ENCODE measurements at regions not wholly inside any gene's neighbourhood (a gene's known extent, or its start where the extent isn't known, plus 50 kb on each side); places are given as distances from the start of the nearest gene placed in this dataset.
"Not testable (repeated sequence)": the region's sequence is repeated elsewhere in the genome, so short reads cannot be mapped to it uniquely, and the experiment has no call there.

GRCh38 chr1:95167503-95167902 is 50.3 kb downstream of the TLCD4 start:
- not testable (repeated sequence) for H3K4me3 ChIP-seq (ENCODE audit: insufficient read depth, low read depth, low read length); H3K27me3 ChIP-seq (ENCODE audit: control insufficient read depth, insufficient read depth, low read length); H3K36me3 ChIP-seq (replicated peaks; ENCODE audit: control insufficient read depth, insufficient read depth, low read length); DNase-seq

- H3K27me3 ChIP-seq (ENCODE audit: control insufficient read depth, insufficient read depth, low read length): no peaks in the 10 kb centered on the region
- no peaks in the 10 kb centered on the region for H3K36me3 ChIP-seq (replicated peaks; ENCODE audit: control insufficient read depth, insufficient read depth, low read length)
- DNase-seq: no peak
- no peak overlapping the region for H3K4me3 ChIP-seq (ENCODE audit: insufficient read depth, low read depth, low read length)
Measured at GRCh38 chr1:95168028-95168427, 50.9 kb downstream of the TLCD4 start.

GRCh38 chr1:95168761-95169351 is 51.7 kb downstream of the TLCD4 start:
- no peak overlapping the region for H3K4me3 ChIP-seq (ENCODE audit: insufficient read depth, low read depth, low read length)
- H3K36me3 ChIP-seq (replicated peaks; ENCODE audit: control insufficient read depth, insufficient read depth, low read length): no peaks in the 10 kb centered on the region
- H3K27me3 ChIP-seq (ENCODE audit: control insufficient read depth, insufficient read depth, low read length): no peaks in the 10 kb centered on the region
- peak; percentile 13 for DNase-seq

GRCh38 chr1:95169548-95169947 is 52.4 kb downstream of the TLCD4 start:
- H3K36me3 ChIP-seq (replicated peaks; ENCODE audit: control insufficient read depth, insufficient read depth, low read length): no peaks in the 10 kb centered on the region
- H3K4me3 ChIP-seq (ENCODE audit: insufficient read depth, low read depth, low read length): no peak overlapping the region
- no peaks in the 10 kb centered on the region for H3K27me3 ChIP-seq (ENCODE audit: control insufficient read depth, insufficient read depth, low read length)
- no peak for DNase-seq

- H3K4me3 ChIP-seq (ENCODE audit: insufficient read depth, low read depth, low read length): no peak overlapping the region
- no peaks in the 10 kb centered on the region for H3K27me3 ChIP-seq (ENCODE audit: control insufficient read depth, insufficient read depth, low read length)
- no peaks in the 10 kb centered on the region for H3K36me3 ChIP-seq (replicated peaks; ENCODE audit: control insufficient read depth, insufficient read depth, low read length)
- no peak for DNase-seq
Measured at GRCh38 chr1:95171270-95172245, 54.4 kb downstream of the TLCD4 start.

GRCh38 chr1:95176861-95177260 is 57.1 kb upstream of the RWDD3 start:
- DNase-seq: no peak
- H3K27me3 ChIP-seq (ENCODE audit: control insufficient read depth, insufficient read depth, low read length): no peaks in the 10 kb centered on the region
- H3K36me3 ChIP-seq (replicated peaks; ENCODE audit: control insufficient read depth, insufficient read depth, low read length): no peaks in the 10 kb centered on the region
- no peak overlapping the region for H3K4me3 ChIP-seq (ENCODE audit: insufficient read depth, low read depth, low read length)

- Histone ChIP-seq H3K27me3 (ENCODE audit: control insufficient read depth, insufficient read depth, low read length) (no peaks in the 10 kb centered on the region), H3K4me3 (ENCODE audit: insufficient read depth, low read depth, low read length) (no peak overlapping the region), H3K36me3 (replicated peaks; ENCODE audit: control insufficient read depth, insufficient read depth, low read length) (no peaks in the 10 kb centered on the region)
- no peak for DNase-seq
Measured at GRCh38 chr1:95179205-95179986, 54.6 kb upstream of the RWDD3 start.

- no peaks in the 10 kb centered on the region for H3K27me3 ChIP-seq (ENCODE audit: control insufficient read depth, insufficient read depth, low read length)
- DNase-seq: no peak
- no peaks in the 10 kb centered on the region for H3K36me3 ChIP-seq (replicated peaks; ENCODE audit: control insufficient read depth, insufficient read depth, low read length)
- H3K4me3 ChIP-seq (ENCODE audit: insufficient read depth, low read depth, low read length): no peak overlapping the region
Measured at GRCh38 chr1:95180371-95180770, 53.6 kb upstream of the RWDD3 start.

- Histone ChIP-seq H3K27me3 (ENCODE audit: control insufficient read depth, insufficient read depth, low read length) (no peaks in the 10 kb centered on the region), H3K36me3 (replicated peaks; ENCODE audit: control insufficient read depth, insufficient read depth, low read length) (no peaks in the 10 kb centered on the region)
Measured at GRCh38 chr1:95181096-95181495, 52.9 kb upstream of the RWDD3 start.

GRCh38 chr1:95183952-95184351 is 50.1 kb upstream of the RWDD3 start:
- Histone ChIP-seq H3K27me3 (ENCODE audit: control insufficient read depth, insufficient read depth, low read length) (no peaks in the 10 kb centered on the region), H3K4me3 (ENCODE audit: insufficient read depth, low read depth, low read length) (no peak overlapping the region), H3K36me3 (replicated peaks; ENCODE audit: control insufficient read depth, insufficient read depth, low read length) (no peaks in the 10 kb centered on the region)
- DNase-seq: no peak

More at GRCh38 chr1:95181096-95181495, 52.9 kb upstream of the RWDD3 start:
- no peak overlapping the region for H3K4me3 ChIP-seq (ENCODE audit: insufficient read depth, low read depth, low read length)
- DNase-seq: no peak

Data from H7 (cell line).